GM12875 (cell line): ENCODE measurements at regions not wholly inside any gene's neighbourhood (a gene's known extent, or its start where the extent isn't known, plus 50 kb on each side); places are given as distances from the start of the nearest gene placed in this dataset.

Experiments used
- H3K4me3 ChIP-seq: one replicate; pipeline ENCODE4 v1.5.1; 2011; ENCODE audit warnings: low read depth, low read length, control low read depth
- TF ChIP-seq, protein P1 (sequence below): IDR thresholded peaks from 2 replicates; pipeline ENCODE4 v1.5.1; 2011; ENCODE audit warnings: low read depth, mild to moderate bottlenecking, control low read depth, inconsistent platforms, low read length, moderate library complexity, borderline replicate concordance; ENCODE audit not compliant: insufficient read depth

DNA sequence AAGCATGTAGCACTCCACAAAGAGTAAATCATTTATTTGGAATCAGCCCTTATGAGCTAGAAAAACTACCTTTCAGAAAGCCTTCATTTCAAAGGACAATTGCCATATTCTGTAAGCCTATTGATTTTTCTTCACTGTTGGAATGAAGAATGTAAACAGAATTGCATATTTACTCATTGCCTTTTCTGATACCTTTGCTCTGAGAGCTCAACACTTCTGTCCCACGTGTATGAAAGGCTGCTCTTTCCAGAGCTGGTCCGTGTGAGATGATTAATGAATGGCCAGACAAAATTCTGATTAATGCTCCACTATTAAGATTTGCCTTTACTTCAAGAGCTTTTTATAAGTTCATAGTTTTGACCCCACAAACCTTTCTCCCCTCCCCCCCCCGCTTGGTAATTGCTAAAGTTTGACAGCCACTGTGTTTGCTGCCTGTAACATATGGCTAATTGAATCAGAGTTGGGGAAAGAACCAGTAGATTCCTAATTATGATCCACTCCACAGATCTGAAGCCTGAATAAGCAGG, 63.0 kb upstream of the PLEKHA5 start:
- TF ChIP-seq, protein P1, sequence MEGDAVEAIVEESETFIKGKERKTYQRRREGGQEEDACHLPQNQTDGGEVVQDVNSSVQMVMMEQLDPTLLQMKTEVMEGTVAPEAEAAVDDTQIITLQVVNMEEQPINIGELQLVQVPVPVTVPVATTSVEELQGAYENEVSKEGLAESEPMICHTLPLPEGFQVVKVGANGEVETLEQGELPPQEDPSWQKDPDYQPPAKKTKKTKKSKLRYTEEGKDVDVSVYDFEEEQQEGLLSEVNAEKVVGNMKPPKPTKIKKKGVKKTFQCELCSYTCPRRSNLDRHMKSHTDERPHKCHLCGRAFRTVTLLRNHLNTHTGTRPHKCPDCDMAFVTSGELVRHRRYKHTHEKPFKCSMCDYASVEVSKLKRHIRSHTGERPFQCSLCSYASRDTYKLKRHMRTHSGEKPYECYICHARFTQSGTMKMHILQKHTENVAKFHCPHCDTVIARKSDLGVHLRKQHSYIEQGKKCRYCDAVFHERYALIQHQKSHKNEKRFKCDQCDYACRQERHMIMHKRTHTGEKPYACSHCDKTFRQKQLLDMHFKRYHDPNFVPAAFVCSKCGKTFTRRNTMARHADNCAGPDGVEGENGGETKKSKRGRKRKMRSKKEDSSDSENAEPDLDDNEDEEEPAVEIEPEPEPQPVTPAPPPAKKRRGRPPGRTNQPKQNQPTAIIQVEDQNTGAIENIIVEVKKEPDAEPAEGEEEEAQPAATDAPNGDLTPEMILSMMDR: no peak

DNA sequence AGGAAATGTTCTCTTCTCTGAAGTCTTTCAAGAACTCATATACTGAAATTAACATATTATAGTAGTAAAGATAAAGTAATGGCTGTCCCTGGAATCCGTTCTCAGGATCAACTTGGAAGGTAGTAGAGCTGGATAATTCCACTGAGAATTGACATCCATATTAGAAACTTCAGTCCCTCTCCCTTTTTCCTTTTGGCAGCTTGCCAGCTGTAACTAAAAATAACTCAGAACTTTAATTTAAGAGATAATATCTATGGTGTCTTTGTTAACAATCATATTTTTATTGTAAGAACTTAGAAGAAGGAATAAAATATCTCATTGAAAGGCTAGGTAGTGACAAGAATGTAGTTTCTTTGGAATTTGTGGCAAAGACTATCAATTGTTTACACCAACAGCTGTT, 61.4 kb upstream of the PLEKHA5 start:
- TF ChIP-seq, protein P1: no peak
- H3K4me3 ChIP-seq: no peak overlapping the region

More for the DNA sequence above, 63.0 kb upstream of the PLEKHA5 start:
- no peak overlapping the region for H3K4me3 ChIP-seq

DNA sequence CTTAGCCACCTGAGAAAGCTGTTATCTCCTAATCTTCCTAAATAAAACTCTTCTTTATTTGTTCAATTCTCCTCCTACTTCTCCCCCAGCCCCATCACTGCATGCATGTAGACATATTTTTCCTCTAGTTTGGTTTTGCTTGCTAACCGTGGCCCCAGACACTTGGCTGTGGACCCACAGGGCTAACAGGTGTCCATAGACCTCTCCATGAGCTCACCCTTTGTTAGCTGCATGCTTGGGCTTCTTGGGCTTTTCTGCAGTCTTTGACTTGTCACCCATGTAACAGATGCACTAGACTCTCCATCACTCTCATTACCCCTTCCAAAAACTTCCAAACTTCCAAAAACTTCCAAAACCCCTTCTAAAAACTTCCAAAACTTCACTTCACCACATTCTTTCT, 59.2 kb upstream of the PLEKHA5 start:
- TF ChIP-seq, protein P1: no peak

DNA sequence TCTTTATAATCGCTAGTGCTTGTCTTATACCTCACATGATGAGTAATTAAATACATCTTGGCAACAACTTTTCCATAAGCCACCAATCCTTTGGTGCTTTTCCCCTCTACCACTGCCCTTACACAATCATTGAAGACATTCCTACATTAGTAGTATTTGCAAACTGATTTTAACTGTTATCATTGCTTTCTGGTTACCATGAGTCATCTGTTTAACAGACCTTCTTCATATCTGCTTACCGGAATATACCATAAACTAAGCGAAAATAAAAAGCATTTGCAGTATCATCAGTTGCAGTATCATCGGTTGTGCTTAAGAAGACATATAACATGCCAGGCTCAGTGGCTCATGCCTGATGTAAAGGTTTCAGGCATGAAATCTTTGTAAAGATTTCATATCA, 54.8 kb upstream of the PLEKHA5 start:
- no peak overlapping the region for H3K4me3 ChIP-seq
- TF ChIP-seq, protein P1: no peak

More for the DNA sequence above, 59.2 kb upstream of the PLEKHA5 start:
- no peak overlapping the region for H3K4me3 ChIP-seq

DNA sequence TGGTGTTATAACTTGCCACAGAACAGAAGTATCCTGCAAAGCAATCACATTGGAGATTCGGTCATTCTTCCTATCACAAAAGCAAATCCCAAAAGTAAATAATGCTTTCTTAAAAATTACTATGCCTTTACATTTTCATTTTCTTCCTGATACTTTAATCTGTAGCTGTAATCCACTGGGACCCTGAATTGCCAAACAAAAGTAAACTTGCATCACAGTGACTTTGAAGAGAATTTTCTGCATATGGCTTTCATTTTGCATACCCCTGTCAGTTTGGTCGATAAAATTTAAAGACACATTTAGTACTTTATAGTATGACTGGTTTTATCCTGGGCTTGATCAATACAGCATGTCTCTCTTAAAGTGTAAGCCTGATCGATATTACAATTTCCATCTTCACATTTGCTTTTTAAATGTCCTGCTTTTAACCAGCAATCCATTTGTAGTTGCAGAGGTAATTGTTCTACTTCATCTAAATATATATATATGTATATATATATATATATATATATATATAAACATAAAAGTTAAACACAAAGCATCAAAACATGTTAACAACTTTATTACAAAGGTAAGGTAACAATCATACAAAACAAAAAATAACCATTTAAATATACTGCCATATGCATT, 53.7 kb upstream of the PLEKHA5 start:
- TF ChIP-seq, protein P1: no peak
- H3K4me3 ChIP-seq: no peak overlapping the region
